Nephron (organoid): ENCODE measurements at regions not wholly inside any gene's neighbourhood (a gene's known extent, or its start where the extent isn't known, plus 50 kb on each side); places are given as distances from the start of the nearest gene placed in this dataset.

Experiments
- H3K27ac Mint-ChIP-seq, 3 experiments: 2 replicates each; pipeline ENCODE4 v1.8.0; 2020; ENCODE audit warnings: mixed read lengths in 3 of 3, mild to moderate bottlenecking in 2 of 3, moderate library complexity in 1 of 3
- H3K27me3 Mint-ChIP-seq: 2 replicates; pipeline ENCODE4 v1.8.0; 2021; ENCODE audit warnings: low read depth, mild to moderate bottlenecking, moderate library complexity, mixed read lengths
- H3K36me3 Mint-ChIP-seq: 2 replicates; pipeline ENCODE4 v1.8.0; 2020; ENCODE audit warnings: low read depth, mixed read lengths
- H3K4me1 Mint-ChIP-seq: 2 replicates; pipeline ENCODE4 v1.8.0; 2020; ENCODE audit warnings: mixed read lengths
- H3K4me3 Mint-ChIP-seq, 3 experiments: 2 replicates each; pipeline ENCODE4 v1.8.0; 2020; ENCODE audit warnings: mild to moderate bottlenecking in 3 of 3, mixed read lengths in 3 of 3, moderate library complexity in 2 of 3
- H3K9me3 Mint-ChIP-seq: 2 replicates; pipeline ENCODE4 v1.8.0; 2020; ENCODE audit warnings: mixed read lengths
- TF ChIP-seq, protein P1 (sequence below), 3 experiments: fragments of 200-600 bp; sonication (generic); IDR thresholded peaks; one replicate each; pipeline ENCODE4 v1.5.0; 2021; ENCODE audit warnings: antibody characterized with exemption in 3 of 3; ENCODE audit not compliant: unreplicated experiment in 3 of 3

DNA sequence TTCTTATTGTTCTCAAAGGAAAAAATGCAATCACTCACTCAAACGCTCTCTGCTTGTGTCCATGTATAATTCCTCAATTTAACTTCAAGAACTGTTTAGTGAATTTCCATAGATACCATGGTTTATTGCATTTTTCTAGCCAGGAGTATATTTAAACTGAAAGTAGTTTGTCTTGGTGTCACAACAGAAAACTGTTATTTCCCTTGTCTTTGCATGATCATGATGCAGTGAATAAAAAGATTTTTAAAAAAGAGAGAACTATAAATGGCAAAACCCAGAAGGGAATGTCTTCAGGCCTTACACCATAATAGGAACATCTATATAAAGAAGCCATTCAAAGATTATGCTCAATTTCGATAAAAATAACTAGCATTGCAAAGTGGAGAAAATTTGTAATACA is 523.5 kb upstream of the ADGRL4 start:
- Mint-ChIP-seq H3K9me3 (no peaks in the 10 kb centered on the region), H3K36me3 (no peaks in the 10 kb centered on the region), H3K27ac (no peak overlapping the region), H3K4me1 (no peaks in the 10 kb centered on the region), H3K27me3 (no peaks in the 10 kb centered on the region), H3K4me3 (no peak overlapping the region)
- TF ChIP-seq, protein P1, sequence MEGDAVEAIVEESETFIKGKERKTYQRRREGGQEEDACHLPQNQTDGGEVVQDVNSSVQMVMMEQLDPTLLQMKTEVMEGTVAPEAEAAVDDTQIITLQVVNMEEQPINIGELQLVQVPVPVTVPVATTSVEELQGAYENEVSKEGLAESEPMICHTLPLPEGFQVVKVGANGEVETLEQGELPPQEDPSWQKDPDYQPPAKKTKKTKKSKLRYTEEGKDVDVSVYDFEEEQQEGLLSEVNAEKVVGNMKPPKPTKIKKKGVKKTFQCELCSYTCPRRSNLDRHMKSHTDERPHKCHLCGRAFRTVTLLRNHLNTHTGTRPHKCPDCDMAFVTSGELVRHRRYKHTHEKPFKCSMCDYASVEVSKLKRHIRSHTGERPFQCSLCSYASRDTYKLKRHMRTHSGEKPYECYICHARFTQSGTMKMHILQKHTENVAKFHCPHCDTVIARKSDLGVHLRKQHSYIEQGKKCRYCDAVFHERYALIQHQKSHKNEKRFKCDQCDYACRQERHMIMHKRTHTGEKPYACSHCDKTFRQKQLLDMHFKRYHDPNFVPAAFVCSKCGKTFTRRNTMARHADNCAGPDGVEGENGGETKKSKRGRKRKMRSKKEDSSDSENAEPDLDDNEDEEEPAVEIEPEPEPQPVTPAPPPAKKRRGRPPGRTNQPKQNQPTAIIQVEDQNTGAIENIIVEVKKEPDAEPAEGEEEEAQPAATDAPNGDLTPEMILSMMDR (IDR thresholded peaks at IDR 0.05; ENCODE audit: unreplicated experiment in 3 of 3): no peak

DNA sequence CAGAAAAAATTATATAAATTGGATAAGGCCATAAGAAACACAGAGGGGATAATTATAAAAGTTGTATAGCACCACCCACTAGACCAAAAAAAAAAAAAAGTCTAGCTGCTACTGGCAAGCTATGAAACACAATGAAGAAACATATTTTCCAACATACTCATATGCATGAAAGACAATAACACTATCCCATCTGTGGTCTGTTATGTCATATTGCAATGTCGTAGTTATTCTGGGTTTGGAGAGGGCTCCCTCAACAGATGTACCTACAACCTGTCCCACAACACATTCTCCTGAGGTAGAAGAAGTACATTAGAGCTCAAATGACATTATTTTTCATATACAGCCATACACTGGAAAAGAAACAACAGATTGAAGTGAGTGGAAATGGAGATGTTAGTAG is 517.6 kb upstream of the ADGRL4 start:
- no peak overlapping the region for H3K27ac Mint-ChIP-seq
- H3K9me3 Mint-ChIP-seq: peaks cover 5% of the 10 kb centered on the region
- H3K36me3 Mint-ChIP-seq: no peaks in the 10 kb centered on the region
- TF ChIP-seq, protein P1 (IDR thresholded peaks at IDR 0.05; ENCODE audit: unreplicated experiment in 3 of 3): no peak
- H3K27me3 Mint-ChIP-seq: no peaks in the 10 kb centered on the region
- no peak overlapping the region for H3K4me3 Mint-ChIP-seq
- no peaks in the 10 kb centered on the region for H3K4me1 Mint-ChIP-seq

DNA sequence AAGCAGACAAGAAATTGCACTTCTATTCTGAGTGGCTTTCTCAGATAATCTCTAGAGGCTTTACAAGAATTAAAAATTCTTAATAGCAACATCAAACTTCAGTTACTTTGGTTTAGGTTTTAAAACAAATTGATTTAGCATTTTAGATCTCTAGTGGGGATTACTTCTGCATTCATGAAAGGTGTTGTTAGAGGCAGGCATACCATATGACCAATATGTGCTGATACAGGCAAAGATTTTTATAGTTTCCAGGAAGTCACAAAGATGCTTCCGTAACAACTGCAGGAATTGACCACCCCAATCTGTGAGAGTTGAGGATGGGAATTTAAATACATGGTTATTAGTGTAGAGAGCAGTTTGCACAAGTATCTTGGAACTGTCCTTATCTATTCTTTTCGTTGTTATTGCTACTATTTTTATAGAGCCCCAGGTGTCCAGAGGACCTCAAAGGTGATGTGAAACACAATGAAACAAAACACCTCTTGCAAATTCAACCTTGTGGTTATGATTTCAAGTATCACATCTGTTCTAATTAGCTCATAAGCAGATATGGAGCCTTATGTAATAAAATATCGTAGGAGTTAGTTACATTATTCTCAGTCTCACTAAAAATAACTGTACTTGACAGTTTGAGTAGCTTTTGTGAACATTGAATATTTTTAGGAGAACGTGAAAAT is 512.7 kb upstream of the ADGRL4 start:
- no peaks in the 10 kb centered on the region for H3K4me1 Mint-ChIP-seq

DNA sequence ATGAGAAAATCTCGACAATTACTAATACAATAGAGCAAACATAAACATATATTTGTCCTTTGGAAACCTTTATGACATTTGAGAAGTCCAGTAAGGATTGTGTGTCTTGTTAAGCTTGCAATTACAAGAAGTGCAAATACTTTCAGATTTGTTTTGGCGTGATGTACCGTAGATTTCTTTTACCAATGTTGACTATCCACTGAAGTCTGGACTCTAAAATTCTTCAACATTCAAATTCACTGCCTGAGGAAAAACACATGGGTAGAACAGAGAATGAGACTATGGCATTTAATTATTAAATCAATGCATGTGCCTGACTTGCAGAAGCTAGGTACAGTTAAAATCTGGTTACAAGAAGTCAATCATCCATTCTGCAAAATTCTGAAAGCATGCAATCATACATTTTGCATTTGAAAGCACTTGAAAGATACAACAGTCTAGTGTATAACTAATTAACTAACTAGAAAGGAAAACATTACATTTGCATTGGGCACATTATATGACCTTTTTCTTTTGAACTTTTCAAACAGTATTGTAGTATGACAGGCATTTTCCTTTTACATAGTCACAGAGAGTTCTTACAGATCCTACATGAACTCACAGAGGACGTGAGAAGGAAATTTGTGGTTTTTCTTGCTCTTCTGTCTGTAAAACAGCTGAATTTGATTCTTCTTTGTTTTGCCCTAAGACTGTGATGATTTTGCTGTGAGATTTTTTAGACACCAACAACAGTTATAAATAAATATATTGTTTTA is 511.1 kb upstream of the ADGRL4 start:
- no peaks in the 10 kb centered on the region for H3K4me1 Mint-ChIP-seq
- H3K9me3 Mint-ChIP-seq: peaks cover 9% of the 10 kb centered on the region
- no peaks in the 10 kb centered on the region for H3K27me3 Mint-ChIP-seq
- no peak overlapping the region for H3K4me3 Mint-ChIP-seq
- H3K36me3 Mint-ChIP-seq: no peaks in the 10 kb centered on the region
- H3K27ac Mint-ChIP-seq: peak overlapping the region in 1 of 3 experiments; percentile 73
- TF ChIP-seq, protein P1 (IDR thresholded peaks at IDR 0.05; ENCODE audit: unreplicated experiment in 3 of 3): no peak

More for the DNA sequence above, 512.7 kb upstream of the ADGRL4 start:
- no peak overlapping the region for H3K27ac Mint-ChIP-seq
- H3K36me3 Mint-ChIP-seq: no peaks in the 10 kb centered on the region
- TF ChIP-seq, protein P1 (IDR thresholded peaks at IDR 0.05; ENCODE audit: unreplicated experiment in 3 of 3): no peak
- H3K9me3 Mint-ChIP-seq: peaks cover 9% of the 10 kb centered on the region
- H3K4me3 Mint-ChIP-seq: no peak overlapping the region
- H3K27me3 Mint-ChIP-seq: no peaks in the 10 kb centered on the region

DNA sequence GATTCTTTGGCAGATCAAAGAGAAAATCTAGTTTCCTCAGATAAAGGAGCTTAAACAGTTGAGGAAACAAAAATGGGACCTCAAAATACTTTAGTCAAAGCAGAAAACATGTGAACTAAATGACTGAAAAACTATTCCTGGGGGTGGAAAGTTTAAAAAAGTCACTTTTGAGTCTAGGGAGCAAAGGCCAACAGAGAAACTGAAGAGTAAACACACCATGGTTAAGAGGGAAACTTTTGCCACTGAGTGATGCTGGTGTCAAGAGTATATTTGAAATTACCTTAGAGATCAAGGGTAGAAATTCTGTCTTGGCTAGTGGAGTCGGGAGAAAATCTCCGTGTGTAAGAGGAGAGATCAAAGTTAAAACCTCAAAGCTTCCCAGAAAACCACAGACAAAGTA is 501.2 kb upstream of the ADGRL4 start:
- Mint-ChIP-seq H3K27me3 (peaks cover 3% of the 10 kb centered on the region), H3K4me3 (no peak overlapping the region), H3K4me1 (no peaks in the 10 kb centered on the region), H3K27ac (no peak overlapping the region), H3K9me3 (peaks cover 2% of the 10 kb centered on the region), H3K36me3 (no peaks in the 10 kb centered on the region)
- TF ChIP-seq, protein P1 (IDR thresholded peaks at IDR 0.05; ENCODE audit: unreplicated experiment in 3 of 3): no peak
